ENCODE measurements at regions not wholly inside any gene's neighbourhood (a gene's known extent, or its start where the extent isn't known, plus 50 kb on each side); places are given as distances from the start of the nearest gene placed in this dataset.

GRCh38 chr20:61052195-61052750 lies 199.8 kb upstream of the CDH4 start:
- DNase-seq, result no peak

DNA sequence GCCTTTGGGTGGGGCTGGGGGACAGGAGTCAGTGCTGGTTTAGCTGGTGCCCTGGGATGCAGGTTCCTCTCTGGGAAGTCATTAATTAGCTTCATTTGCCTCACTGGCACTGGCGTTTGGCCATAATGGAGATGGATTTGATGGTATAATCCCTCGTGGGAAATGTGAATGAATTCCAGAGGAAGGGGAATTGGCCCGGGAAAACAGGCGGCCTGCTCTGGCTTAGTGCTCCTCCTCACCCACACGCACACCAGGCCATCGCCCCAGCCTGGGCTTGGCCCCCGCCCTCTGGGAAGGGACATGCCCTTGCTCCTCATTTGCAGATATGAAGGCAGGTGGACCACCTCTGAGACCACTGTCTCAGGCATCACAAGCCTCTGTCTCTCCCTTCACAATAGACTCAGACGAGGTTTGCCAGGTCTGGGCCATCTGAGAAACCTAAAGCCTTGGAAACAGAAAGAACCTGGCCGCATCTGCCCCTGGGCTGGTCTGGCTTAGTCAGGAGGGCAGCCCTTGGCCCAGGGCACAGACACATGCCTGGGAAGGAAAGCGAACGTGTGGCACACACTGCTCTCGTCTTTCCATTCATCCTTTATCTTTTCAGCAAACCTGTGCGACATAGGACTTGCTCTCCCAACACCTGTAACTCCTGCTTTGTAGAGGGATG lies 199.2 kb upstream of the CDH4 start:
- DNase-seq, result no peak

GRCh38 chr20:61053487-61053886 lies 198.6 kb upstream of the CDH4 start:
- no peak for DNase-seq

GRCh38 chr20:61053889-61054288 lies 198.2 kb upstream of the CDH4 start:
- DNase-seq, result no peak

GRCh38 chr20:61054411-61054810 lies 197.7 kb upstream of the CDH4 start:
- no peak for DNase-seq

GRCh38 chr20:61055180-61056010 lies 196.7 kb upstream of the CDH4 start:
- DNase-seq, result no peak

- no peak for DNase-seq
Observed at GRCh38 chr20:61056116-61056515, 195.9 kb upstream of the CDH4 start.

DNA sequence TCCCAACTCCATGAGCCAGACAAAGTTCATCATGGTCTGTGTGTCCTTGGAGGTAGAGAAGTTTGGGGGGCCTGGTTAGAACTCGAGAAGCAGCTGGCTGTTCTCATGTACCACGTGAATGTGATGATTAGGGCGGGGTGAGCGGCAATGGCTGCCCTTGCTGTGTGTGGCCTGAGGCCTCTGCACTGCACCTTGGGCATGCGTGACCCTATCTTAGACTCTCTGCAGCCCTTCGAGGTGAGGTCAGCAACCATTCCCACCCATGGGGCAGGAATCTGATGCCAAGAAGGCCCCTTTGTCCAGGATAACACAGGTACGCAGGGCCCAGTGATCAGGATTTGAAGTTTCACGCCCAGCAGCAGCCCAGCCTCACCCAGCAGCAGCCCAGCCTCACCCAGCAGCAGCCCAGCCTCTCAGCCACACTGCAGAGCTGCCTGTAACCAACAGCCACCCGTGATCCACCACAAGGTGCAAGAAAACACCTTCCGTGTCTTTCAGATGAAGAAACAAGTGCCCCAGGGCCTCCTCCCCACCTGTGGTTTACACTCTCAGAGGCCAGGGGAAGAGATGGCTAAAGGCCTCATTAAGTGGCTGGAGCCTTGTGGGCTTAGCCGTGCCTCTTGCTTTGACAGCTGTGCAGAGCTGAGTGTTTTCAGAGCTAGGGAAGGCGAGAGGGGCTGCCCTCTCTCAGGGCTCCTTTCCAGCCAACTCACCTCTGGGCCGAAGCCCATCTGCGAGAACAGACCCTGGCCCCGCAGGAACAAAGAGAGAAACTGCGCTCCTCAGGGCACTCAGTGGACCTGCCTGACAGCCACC lies 195.2 kb upstream of the CDH4 start:
- DNase-seq, result no peak

DNA sequence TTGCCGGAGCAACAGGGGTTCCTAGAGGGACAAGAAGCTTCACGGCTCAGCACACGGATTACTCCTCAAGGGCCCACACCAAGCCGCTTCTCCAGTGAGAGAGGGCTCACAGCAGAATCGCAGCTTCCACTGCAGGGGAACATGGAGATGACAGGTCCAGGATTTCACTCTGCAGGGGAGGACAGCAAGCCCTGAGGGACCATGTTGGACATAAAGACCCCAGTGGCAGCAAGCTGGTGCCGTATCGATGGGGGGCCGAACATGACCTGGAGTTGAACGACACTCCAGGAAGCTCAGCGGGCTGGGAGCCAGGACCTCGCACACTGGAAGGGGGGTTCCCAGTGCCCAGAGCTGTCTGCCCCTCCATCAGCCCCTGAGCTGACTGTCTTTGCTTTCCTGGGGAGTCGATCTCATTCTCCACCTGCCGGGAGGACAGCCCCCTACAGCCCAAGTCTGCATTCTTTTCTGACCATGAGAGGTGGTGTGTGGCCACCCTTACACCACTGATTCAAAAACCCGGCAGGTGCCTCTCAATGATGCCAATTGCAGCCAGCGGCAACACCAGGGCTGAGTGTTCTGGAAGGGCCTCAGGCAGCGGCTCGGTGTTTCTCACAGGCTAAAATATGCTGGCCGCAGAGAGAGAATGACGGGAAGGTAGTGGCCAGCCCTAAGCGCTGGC lies 194.5 kb upstream of the CDH4 start:
- DNase-seq, result no peak

DNA sequence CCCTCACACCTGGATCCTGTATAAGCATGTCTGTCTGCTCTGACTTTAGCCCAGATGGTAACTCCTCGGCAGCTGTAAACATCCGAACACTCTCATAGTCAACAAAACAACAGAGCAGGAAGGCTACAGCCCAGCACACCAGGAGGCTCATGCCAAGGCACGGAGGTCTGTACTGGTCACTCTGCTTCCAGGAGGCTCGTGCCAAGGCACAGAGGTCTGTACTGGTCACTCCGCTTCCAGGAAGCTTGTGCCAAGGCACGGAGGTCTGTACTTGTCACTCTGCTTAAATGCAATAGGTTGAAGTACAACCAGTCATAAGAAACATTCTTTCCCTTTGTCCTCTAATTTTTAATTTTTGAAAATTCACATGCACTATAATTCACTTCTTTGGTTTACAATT lies 190.1 kb upstream of the CDH4 start:
- DNase-seq, result no peak

- no peak for DNase-seq
Observed at GRCh38 chr20:61065853-61066252, 186.2 kb upstream of the CDH4 start.

- no peak for DNase-seq
Observed at GRCh38 chr20:61066526-61066925, 185.5 kb upstream of the CDH4 start.

DNA sequence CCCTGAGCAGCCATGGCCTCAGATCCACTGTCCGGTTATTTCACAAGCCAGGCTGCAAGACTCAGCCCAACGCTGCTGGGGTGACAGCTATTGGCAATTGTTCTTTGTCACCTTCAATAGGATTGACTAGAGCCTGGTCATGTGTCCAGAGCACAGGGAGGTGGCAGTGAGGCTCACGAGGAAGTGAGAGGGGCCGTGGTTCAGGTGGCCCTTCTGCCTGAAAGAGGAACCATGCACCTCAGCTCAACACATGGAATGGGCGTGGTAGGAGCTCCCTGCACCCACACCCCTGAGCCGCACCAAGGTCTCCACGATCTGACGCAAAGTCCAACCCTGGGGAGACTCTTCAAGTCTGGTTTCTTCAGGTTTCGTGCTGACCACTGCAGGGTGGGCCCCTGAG lies 184.8 kb upstream of the CDH4 start:
- no peak for DNase-seq

GRCh38 chr20:61072398-61072797 lies 179.7 kb upstream of the CDH4 start:
- DNase-seq, result no peak

GRCh38 chr20:61073376-61073775 lies 178.7 kb upstream of the CDH4 start:
- DNase-seq, result no peak

- DNase-seq, result no peak
Observed at GRCh38 chr20:61082720-61083119, 169.3 kb upstream of the CDH4 start.

DNA sequence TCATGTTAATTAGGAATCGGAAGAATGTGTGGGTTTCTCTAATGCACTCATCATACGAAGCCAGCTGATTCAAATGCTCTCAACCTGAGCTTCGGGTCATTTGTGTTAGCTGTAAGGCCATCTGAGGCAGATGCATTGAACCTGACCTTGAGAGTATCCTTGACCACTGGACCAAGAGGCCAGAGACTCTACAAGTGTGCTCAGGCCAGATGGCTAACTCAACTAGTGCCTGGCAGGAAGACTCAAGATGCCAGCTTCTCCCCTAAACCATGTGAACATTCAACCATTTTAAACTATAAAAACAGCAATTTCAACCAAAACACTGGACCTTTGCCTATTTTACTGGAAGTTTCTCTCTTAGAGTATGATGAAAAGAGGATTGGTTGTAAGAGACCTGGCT lies 168.6 kb upstream of the CDH4 start:
- no peak for DNase-seq

GRCh38 chr20:61086031-61086430 lies 166.0 kb upstream of the CDH4 start:
- DNase-seq, result no peak

GRCh38 chr20:61090541-61090940 lies 161.5 kb upstream of the CDH4 start:
- no peak for DNase-seq

- no peak for DNase-seq
Observed at GRCh38 chr20:61092251-61092650, 159.8 kb upstream of the CDH4 start.

- DNase-seq, result no peak
Observed at GRCh38 chr20:61094581-61094980, 157.5 kb upstream of the CDH4 start.

DNA sequence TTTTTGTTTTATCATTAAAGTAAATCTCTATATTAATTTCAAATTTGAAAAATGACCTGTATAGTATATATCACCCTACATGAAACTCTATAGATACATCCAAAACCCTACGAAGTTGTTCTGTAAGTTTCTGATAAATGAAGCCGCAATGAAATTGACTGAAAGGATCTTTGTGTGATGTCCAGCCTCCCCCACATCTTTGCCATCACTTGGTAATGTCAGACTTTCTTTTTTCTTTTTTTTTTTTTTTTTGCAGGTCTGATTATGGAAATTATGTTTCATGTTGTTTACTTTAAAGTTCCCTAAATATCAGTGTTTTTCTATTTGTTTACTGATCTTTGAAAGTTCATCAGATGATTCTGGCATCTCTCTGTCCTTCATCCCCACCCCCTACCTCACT lies 155.6 kb upstream of the CDH4 start:
- DNase-seq, result no peak

Data from left kidney (tissue), 1 donor.